ENCODE measurements at regions not wholly inside any gene's neighbourhood (a gene's known extent, or its start where the extent isn't known, plus 50 kb on each side); places are given as distances from the start of the nearest gene placed in this dataset.

GRCh38 chr4:98771959-98772632, 113.7 kb upstream of the TSPAN5 start:
- in situ Hi-C loops (cut with HindIII; ENCODE audit: low sequenced_read_pairs): no loop called here

- in situ Hi-C loops (cut with HindIII; ENCODE audit: low sequenced_read_pairs): no loop called here
Observed at GRCh38 chr4:98765771-98766170, 107.4 kb upstream of the TSPAN5 start.

- in situ Hi-C loops (cut with HindIII; ENCODE audit: low sequenced_read_pairs): no loop called here
Observed at GRCh38 chr4:98758182-98758581, 99.8 kb upstream of the TSPAN5 start.

DNA sequence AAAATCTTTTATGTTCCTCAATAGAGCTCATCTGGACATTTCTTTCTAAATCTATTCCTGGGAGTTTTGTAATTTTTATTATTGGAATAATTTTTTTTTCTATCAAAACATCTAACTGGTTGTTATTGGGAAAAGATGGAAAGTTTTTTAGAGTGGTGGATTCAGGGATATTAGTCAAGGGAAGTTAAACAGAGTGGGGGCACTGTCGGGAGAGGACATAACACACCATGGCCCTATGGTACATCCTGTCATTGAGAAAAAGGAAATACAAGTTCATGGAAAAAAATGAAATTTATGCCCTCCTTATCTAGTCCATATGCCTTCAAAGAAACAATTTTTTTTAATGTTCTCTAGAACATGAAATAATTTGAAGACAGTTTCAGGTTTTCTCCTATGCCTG, 96.3 kb upstream of the TSPAN5 start:
- in situ Hi-C loops (cut with HindIII; ENCODE audit: low sequenced_read_pairs): no loop called here

DNA sequence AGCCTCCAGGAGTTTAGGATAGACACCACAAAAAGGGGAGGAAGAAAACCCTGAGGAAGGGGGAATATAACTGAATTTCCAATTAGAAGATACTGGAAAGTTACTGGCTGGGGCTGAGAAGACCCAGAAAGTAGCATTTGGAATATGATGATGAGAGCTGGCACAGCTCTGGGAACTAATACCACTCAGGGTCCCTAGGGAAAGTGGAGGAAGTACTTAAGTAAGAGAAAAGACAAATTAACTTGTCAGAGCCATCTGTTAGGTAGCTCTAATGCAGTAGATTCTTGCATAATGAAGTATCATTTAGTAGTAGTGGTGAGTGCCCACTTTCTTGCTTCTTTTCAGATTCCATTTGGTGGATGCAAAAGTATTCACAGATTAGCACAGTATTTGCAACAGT, 90.8 kb upstream of the TSPAN5 start:
- in situ Hi-C loops (cut with HindIII; ENCODE audit: low sequenced_read_pairs): no loop called here

DNA sequence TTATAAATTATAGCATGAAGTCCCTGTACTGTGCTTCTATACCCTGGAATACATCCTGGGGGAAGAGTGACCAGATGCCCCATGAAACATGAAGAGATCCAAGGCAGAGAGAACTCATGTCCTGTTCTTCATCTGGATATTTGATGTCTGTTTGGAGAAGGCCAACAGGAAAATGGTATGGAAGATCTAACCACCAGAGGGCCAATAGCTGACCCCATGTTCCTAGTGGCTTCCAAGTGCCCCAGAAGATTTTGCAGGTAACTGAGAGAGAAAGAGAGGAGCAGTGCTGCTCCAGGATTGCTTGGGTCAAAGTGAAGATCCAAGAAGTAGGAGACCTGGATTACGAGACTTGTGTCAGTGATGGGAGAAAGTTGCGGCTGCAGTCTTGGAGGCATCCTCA, 90.2 kb upstream of the TSPAN5 start:
- in situ Hi-C loops (cut with HindIII; ENCODE audit: low sequenced_read_pairs): no loop called here

GRCh38 chr4:98747393-98748091, 89.1 kb upstream of the TSPAN5 start:
- in situ Hi-C loops (cut with HindIII; ENCODE audit: low sequenced_read_pairs): no loop called here

- in situ Hi-C loops (cut with HindIII; ENCODE audit: low sequenced_read_pairs): no loop called here
Observed at GRCh38 chr4:98746936-98747335, 88.5 kb upstream of the TSPAN5 start.

DNA sequence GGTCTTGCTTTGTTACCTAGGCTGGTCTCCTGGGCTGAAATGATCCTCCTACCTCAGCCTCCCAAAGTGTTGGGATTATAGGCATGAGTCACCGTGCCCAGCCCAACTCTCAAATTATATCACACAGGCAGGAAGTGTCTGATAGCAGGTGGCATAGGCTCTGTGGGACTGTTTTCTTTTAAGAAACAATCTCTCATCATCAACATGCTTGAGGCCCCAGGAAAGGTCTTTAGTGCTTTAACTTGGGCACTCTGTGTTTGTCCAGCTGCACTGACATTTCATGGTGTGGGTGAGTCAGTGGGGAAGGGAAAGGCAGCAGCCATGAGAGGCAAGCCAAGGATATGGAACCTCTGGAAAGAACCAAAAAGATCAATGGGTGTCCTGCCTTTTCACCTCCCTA, 88.1 kb upstream of the TSPAN5 start:
- in situ Hi-C loops (cut with HindIII; ENCODE audit: low sequenced_read_pairs): no loop called here

- in situ Hi-C loops (cut with HindIII; ENCODE audit: low sequenced_read_pairs): no loop called here
Observed at GRCh38 chr4:98745366-98745765, 87.0 kb upstream of the TSPAN5 start.

DNA sequence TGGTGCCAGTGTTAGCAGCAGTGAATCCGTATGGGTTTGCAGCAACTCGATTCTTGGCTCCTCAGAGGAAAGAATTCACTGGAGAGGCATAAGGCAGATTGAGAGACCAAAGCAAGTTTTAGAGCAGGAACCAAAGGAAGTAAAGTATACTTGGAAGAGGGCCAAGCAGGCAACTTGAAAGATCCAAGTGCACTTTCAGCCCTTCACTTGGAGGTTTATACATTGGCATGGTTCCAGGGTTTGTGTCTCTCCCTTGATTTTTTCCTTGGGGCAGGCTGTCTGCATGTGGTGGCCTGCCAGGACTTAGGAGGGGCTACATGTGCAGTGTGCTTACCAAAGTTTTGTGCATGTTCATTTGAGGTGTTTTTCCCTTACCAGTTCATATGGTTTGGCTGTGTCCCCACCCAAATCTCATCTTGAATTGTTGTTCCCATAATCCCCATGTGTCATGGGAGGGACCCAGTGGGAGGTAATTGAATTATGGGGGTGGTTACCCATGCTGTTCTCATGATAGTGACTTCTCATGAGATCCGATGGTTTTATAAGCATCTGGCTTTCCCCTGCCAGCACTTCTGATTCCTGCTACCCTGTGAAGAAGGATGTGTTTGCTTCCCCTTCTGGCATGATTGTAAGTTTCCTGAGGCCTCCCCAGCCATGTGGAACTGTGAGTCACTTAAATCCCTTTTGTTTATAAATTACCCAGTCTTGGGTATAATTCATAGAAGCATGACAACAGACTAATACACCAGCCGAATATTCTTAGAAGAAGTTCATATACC, 86.2 kb upstream of the TSPAN5 start:
- in situ Hi-C loops (cut with HindIII; ENCODE audit: low sequenced_read_pairs): no loop called here

GRCh38 chr4:98741952-98742351, 83.5 kb upstream of the TSPAN5 start:
- in situ Hi-C loops (cut with HindIII; ENCODE audit: low sequenced_read_pairs): no loop called here

DNA sequence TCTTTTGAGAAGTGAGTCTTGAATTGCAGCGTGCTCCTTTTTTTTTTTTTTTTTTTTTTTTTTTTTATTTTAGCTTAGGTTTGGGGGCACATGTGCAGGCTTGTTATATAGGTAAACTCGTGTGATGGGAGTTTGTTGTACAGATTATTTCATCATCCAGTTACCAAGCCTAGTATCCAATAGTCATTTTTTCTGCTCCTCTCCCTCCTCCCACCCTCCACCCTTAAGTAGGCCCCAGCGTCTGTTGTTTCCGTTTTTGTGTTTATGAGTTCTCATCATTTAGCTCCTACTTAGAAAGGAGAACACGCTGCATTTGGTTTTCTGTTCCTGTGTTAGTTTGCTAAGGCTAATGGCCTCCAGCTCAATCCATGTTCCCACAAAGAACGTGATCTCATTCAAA, 81.3 kb upstream of the TSPAN5 start:
- in situ Hi-C loops (cut with HindIII; ENCODE audit: low sequenced_read_pairs): no loop called here

- in situ Hi-C loops (cut with HindIII; ENCODE audit: low sequenced_read_pairs): loop anchor here (5.0 kb wide), 1 partner anchor 46 kb away; no protein-coding TSS in a partner anchor
Observed at GRCh38 chr4:98733601-98734000, 75.2 kb upstream of the TSPAN5 start.

GRCh38 chr4:98728871-98729270, 70.5 kb upstream of the TSPAN5 start:
- in situ Hi-C loops (cut with HindIII; ENCODE audit: low sequenced_read_pairs): no loop called here

DNA sequence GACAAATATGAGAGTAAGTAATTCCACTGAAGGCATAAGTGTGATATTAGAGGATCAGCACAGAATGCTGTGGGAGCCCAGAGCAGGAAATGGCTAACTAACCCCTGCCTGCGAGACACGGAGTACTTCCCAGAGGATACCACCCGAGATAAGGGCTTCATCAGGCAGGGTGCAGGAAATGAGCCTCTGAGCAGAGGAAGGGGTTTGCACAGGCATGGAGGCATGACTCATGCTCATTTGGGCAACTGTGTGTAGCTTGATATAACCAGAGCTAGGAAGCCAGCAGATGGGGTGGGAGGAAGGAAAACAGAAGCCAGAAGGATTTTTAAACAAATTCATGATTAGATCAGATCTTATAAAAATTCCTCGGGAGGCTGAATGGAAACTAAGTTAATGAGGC, 70.0 kb upstream of the TSPAN5 start:
- in situ Hi-C loops (cut with HindIII; ENCODE audit: low sequenced_read_pairs): no loop called here

DNA sequence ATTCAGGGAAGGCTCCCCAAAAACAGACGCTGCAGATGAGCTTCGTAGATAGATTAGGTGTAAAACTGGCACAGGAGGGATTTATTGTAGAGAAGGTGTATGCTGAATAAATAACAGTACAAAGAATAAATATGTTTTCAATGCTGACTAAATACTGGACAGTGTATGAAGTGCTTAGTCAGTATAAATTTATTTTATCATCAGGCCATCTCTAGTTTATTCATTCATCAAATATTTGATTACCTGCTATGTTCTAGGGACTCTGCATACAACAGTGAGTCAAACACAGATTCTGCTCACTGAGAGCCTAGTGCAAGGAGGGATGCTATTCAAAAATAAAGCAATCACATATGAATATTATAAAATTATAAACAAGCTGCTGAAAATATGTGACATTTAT, 63.6 kb upstream of the TSPAN5 start:
- in situ Hi-C loops (cut with HindIII; ENCODE audit: low sequenced_read_pairs): no loop called here

- in situ Hi-C loops (cut with HindIII; ENCODE audit: low sequenced_read_pairs): no loop called here
Observed at GRCh38 chr4:98720871-98721480, 62.6 kb upstream of the TSPAN5 start.

GRCh38 chr4:98716796-98717195, 58.4 kb upstream of the TSPAN5 start:
- in situ Hi-C loops (cut with HindIII; ENCODE audit: low sequenced_read_pairs): no loop called here

- in situ Hi-C loops (cut with HindIII; ENCODE audit: low sequenced_read_pairs): no loop called here
Observed at GRCh38 chr4:98712607-98713006, 54.2 kb upstream of the TSPAN5 start.

DNA sequence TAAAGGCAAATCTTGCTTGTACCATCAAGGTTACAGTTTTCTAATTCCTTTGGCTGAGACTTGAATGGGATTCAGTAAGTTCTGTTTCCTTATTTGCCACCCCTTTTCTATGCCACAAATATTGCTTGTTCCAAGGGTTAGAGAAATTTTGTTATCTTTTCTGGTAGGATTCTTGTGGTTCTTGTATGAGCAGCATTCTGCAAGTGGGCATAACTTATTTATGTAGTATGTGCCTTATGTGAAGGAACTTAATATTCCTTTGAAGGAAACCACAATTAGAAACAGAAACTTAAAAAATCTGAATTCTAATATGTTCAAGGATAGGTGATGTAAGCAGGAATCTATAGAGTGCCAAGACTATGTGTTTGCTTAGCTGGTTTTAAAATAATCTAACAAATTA, 53.1 kb upstream of the TSPAN5 start:
- in situ Hi-C loops (cut with HindIII; ENCODE audit: low sequenced_read_pairs): no loop called here

DNA sequence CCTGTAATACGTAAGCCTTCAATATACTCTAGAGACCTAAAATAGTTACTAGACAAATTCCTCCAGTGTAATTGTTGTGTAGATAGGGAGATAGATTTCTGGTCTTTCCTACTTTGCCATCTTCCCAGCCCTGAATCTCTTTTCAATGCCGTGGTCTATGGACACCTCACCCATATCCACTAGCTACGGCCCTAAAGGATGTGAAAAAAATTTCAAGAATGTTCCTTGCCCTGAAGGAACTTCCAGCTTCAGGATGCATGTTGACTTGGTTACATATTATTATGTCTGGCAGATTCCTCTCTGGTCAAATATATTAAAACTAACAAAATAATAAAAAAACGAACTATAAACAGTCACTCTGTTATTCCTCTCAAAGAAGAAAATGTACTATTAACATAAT, 52.4 kb upstream of the TSPAN5 start:
- in situ Hi-C loops (cut with HindIII; ENCODE audit: low sequenced_read_pairs): no loop called here
